Spinal cord (tissue), 9 donors: ENCODE measurements at regions not wholly inside any gene's neighbourhood (a gene's known extent, or its start where the extent isn't known, plus 50 kb on each side); places are given as distances from the start of the nearest gene placed in this dataset.
"Not testable (repeated sequence)": the region's sequence is repeated elsewhere in the genome, so short reads cannot be mapped to it uniquely, and the experiment has no call there.

Experiments
- DNase-seq, 6 donors: peaks; one replicate each; pipeline versions ENCODE4 v3.0.0 to v3.0.0-alpha.2; 2013 to 2015; ENCODE audit warnings: low spot score in 6 of 6, low read depth in 4 of 6
- H3K27ac ChIP-seq: one replicate; pipeline ENCODE4 v1.5.1; 2013; ENCODE audit warnings: low read depth, low read length, control low read depth
- H3K27me3 ChIP-seq: one replicate; pipeline ENCODE4 v1.6.1; 2013; ENCODE audit warnings: low read length; ENCODE audit not compliant: control insufficient read depth, insufficient read depth
- H3K36me3 ChIP-seq: one replicate; pipeline ENCODE4 v1.6.1; 2013; ENCODE audit warnings: low read length; ENCODE audit not compliant: control insufficient read depth, insufficient read depth
- H3K4me1 ChIP-seq: one replicate; pipeline ENCODE4 v1.6.1; 2013; ENCODE audit warnings: low read length; ENCODE audit not compliant: control insufficient read depth, insufficient read depth
- H3K4me3 ChIP-seq: one replicate; pipeline ENCODE4 v1.5.1; 2013; ENCODE audit warnings: low read depth, low read length, control low read depth
- H3K9me3 ChIP-seq: one replicate; pipeline ENCODE4 v1.6.1; 2013; ENCODE audit warnings: low read length; ENCODE audit not compliant: control insufficient read depth, insufficient read depth
- WGBS: methylation state at CpG from one replicate; pipeline ENCODE4 v1.1.5; 2013; ENCODE audit warnings: missing lambda C conversion rate; ENCODE audit not compliant: insufficient coverage; 5-methylcytosine and 5-hydroxymethylcytosine counted together
- donor health status: healthy.

DNA sequence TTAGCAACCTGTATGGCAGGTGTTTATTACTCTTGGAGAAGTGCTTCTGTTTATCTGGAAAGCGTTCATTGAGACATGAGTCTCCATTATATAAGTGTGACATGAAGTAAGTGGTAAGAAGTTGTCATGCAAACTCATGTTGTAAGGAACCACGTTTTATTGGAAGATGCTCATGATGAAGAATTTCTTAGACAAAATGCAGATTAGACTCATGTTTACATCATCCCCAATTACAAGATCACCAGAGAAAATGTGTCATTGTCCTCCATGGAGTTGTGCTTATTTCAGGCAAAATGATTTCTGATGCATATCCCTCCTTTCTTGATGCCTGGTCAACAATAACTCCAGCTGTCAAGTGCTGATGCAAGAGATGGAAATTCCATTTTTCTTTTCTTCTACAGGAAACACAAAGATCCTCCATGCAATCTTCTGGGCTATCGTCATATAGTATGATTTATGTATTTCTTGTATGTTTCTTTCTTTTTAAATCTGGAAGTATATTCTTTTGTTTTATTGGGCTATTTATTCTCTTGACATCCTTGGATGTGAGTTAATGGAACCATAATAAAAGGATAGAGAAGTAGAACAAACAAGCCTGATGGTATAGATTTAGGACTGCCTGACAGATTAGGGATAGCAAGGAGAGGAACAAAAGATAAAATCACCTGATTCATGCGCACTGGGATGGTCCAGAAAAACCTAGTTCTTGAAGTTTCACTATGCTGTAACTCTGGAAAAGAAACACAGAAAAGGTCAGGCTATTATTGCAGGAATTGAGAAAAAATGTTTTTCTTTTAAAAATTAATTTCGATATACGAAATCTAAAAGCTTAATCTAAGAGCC is 50.7 kb upstream of the DIAPH3 start:
- DNase-seq: no peak
- 86% methylated on average over 1 of the region's 6 CpGs for WGBS

DNA sequence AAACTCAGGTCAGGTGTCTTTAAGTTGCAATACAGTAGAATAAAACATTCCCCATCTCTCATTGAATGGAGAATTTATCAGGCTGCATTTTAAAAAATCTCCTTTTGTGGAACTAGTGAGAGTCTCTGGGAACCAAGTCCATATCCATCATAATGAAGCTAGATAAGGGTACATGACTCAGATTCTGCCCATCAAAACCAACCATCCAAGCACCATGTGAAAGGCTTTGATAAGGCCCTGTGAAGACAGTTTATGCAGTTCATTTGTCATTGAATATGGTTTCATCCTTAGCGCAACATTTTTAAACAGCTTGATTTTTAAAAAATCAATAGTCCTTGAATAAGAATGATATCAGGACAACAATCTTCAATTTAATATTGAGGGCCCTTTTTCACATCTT is 56.3 kb upstream of the DIAPH3 start:
- H3K4me1 ChIP-seq: no peaks in the 10 kb centered on the region
- H3K27ac ChIP-seq: no peak overlapping the region
- DNase-seq: no peak
- H3K36me3 ChIP-seq: no peaks in the 10 kb centered on the region
- no peak overlapping the region for H3K4me3 ChIP-seq
- no peaks in the 10 kb centered on the region for H3K27me3 ChIP-seq
- WGBS: no CpG with 5 or more reads among the region's 1 CpG
- no peaks in the 10 kb centered on the region for H3K9me3 ChIP-seq

More for the DNA sequence above, 50.7 kb upstream of the DIAPH3 start:
- Histone ChIP-seq H3K9me3 (no peaks in the 10 kb centered on the region), H3K27me3 (no peaks in the 10 kb centered on the region), H3K27ac (no peak overlapping the region), H3K36me3 (no peaks in the 10 kb centered on the region), H3K4me3 (no peak overlapping the region), H3K4me1 (no peaks in the 10 kb centered on the region)

- no peaks in the 10 kb centered on the region for H3K9me3 ChIP-seq
- 71% methylated on average over 6 of the region's 6 CpGs for WGBS
Observed at GRCh38 chr13:60221581-60221980, 57.9 kb upstream of the DIAPH3 start.

GRCh38 chr13:60226507-60226906 is 62.8 kb upstream of the DIAPH3 start:
- H3K27me3 ChIP-seq: no peaks in the 10 kb centered on the region
- H3K4me1 ChIP-seq: no peaks in the 10 kb centered on the region
- DNase-seq: peak in 2 of 6 donors; percentile 26 to 42
- H3K9me3 ChIP-seq: no peaks in the 10 kb centered on the region
- no peaks in the 10 kb centered on the region for H3K36me3 ChIP-seq
- 39% methylated on average over 2 of the region's 3 CpGs for WGBS
- no peak overlapping the region for H3K4me3 ChIP-seq
- no peak overlapping the region for H3K27ac ChIP-seq

More at GRCh38 chr13:60221581-60221980, 57.9 kb upstream of the DIAPH3 start:
- no peak overlapping the region for H3K4me3 ChIP-seq
- no peaks in the 10 kb centered on the region for H3K36me3 ChIP-seq
- no peaks in the 10 kb centered on the region for H3K27me3 ChIP-seq
- no peaks in the 10 kb centered on the region for H3K4me1 ChIP-seq
- DNase-seq: no peak
- no peak overlapping the region for H3K27ac ChIP-seq

- Histone ChIP-seq H3K4me1 (no peaks in the 10 kb centered on the region), H3K27me3 (no peaks in the 10 kb centered on the region), H3K27ac (no peak overlapping the region), H3K36me3 (no peaks in the 10 kb centered on the region), H3K9me3 (no peaks in the 10 kb centered on the region), H3K4me3 (no peak overlapping the region)
- no peak for DNase-seq
Observed at GRCh38 chr13:60227158-60227557, 63.4 kb upstream of the DIAPH3 start.

- peak in 2 of 6 donors; percentile 4 to 67 for DNase-seq
- WGBS: 83% methylated on average over 1 of the region's 1 CpG
- no peaks in the 10 kb centered on the region for H3K4me1 ChIP-seq
- H3K4me3 ChIP-seq: no peak overlapping the region
- no peak overlapping the region for H3K27ac ChIP-seq
- H3K9me3 ChIP-seq: no peaks in the 10 kb centered on the region
- no peaks in the 10 kb centered on the region for H3K36me3 ChIP-seq
- no peaks in the 10 kb centered on the region for H3K27me3 ChIP-seq
Observed at GRCh38 chr13:60229708-60230272, 66.1 kb upstream of the DIAPH3 start.

DNA sequence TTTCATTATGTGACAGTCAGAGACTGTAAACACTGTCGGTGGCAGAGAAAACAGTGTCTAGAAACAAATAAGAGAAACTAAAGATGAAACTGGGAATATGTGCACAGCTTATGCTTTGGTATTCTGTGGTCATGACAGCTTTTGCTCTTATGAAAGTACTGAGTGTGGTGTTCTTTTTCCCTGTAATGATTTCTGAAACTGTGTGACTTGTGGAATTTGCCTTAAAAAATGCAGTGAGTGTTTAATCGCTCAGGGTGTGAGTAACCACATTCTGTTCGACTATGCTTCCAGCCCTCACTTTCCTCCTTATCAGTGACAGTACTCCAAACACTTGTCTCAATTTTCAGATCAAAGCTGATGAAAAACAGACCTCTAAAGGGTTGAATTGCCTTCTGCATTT is 66.9 kb upstream of the DIAPH3 start:
- Histone ChIP-seq H3K27me3 (no peaks in the 10 kb centered on the region), H3K27ac (no peak overlapping the region), H3K4me1 (no peaks in the 10 kb centered on the region), H3K36me3 (no peaks in the 10 kb centered on the region), H3K4me3 (no peak overlapping the region), H3K9me3 (no peaks in the 10 kb centered on the region)
- WGBS: 55% methylated on average over 2 of the region's 3 CpGs
- DNase-seq: peak in 2 of 6 donors; percentile 44 to 82

GRCh38 chr13:60242043-60242595 is 78.4 kb upstream of the DIAPH3 start:
- Histone ChIP-seq H3K4me3 (no peak overlapping the region), H3K27me3 (no peaks in the 10 kb centered on the region), H3K9me3 (peaks cover 4% of the 10 kb centered on the region), H3K27ac (no peak overlapping the region), H3K36me3 (no peaks in the 10 kb centered on the region), H3K4me1 (no peaks in the 10 kb centered on the region)
- peak in 2 of 6 donors; percentile 16 to 34 for DNase-seq
- WGBS: no CpG with 5 or more reads among the region's 2 CpGs

- H3K4me3 ChIP-seq: no peak overlapping the region
- no peak overlapping the region for H3K27ac ChIP-seq
- no CpG with 5 or more reads among the region's 1 CpG for WGBS
- no peak for DNase-seq
- no peaks in the 10 kb centered on the region for H3K9me3 ChIP-seq
- no peaks in the 10 kb centered on the region for H3K27me3 ChIP-seq
- no peaks in the 10 kb centered on the region for H3K36me3 ChIP-seq
- H3K4me1 ChIP-seq: no peaks in the 10 kb centered on the region
Observed at GRCh38 chr13:60244381-60244780, 80.7 kb upstream of the DIAPH3 start.

DNA sequence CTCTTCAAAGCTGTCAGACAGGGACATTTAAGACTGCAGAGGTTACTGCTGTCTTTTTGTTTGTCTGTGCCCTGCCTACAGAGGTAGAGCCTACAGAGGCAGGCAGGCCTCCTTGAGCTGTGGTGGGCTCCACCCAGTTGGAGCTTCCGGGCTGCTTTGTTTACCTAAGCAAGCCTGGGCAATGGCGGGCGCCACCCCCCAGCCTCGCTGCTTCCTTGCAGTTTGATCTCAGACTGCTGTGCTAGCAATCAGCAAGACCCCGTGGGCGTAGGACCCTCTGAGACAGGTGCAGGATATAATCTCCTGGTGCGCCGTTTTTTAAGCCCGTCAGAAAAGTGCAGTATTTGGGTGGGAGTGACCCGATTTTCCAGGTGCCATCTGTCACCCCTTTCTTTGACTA is 87.7 kb upstream of the DIAPH3 start:
- H3K4me1 ChIP-seq, H3K9me3 ChIP-seq, H3K4me3 ChIP-seq, H3K27me3 ChIP-seq, H3K36me3 ChIP-seq, DNase-seq, H3K27ac ChIP-seq: not testable (repeated sequence)
- 100% methylated on average over 2 of the region's 10 CpGs for WGBS
